ENCODE measurements at regions not wholly inside any gene's neighbourhood (a gene's known extent, or its start where the extent isn't known, plus 50 kb on each side); places are given as distances from the start of the nearest gene placed in this dataset.

GRCh38 chr6:119466226-119466625 lies 116.7 kb upstream of the MAN1A1 start:
- no peak for TF ChIP-seq CTCF (IDR thresholded peaks at IDR 0.05)
- TF ChIP-seq POLR2A (IDR thresholded peaks at IDR 0.05) = no peak
